GM12865 (cell line): ENCODE measurements at regions not wholly inside any gene's neighbourhood (a gene's known extent, or its start where the extent isn't known, plus 50 kb on each side); places are given as distances from the start of the nearest gene placed in this dataset.

Experiments used
- DNase-seq: peaks from one replicate; pipeline ENCODE4 v3.0.0; 2010; ENCODE audit warnings: low read depth
- H3K4me3 ChIP-seq: 2 replicates; pipeline ENCODE4 v1.5.1; 2011; ENCODE audit warnings: mild to moderate bottlenecking, low read depth, low read length, control low read depth
- CTCF ChIP-seq: IDR thresholded peaks from 2 replicates; pipeline ENCODE4 v1.5.1; 2011; ENCODE audit warnings: low read length, control low read depth, low read depth, inconsistent platforms; ENCODE audit not compliant: insufficient read depth; ENCODE audit errors: missing control alignments

GRCh38 chr6:144909753-144910285 lies 624.7 kb downstream of the UTRN start:
- no peak for DNase-seq
- H3K4me3 ChIP-seq, result no peak overlapping the region
- TF ChIP-seq CTCF, result no peak

GRCh38 chr6:144911322-144911721 lies 626.2 kb downstream of the UTRN start:
- no peak for TF ChIP-seq CTCF
- no peak for DNase-seq
- H3K4me3 ChIP-seq, result no peak overlapping the region

GRCh38 chr6:144912474-144912873 lies 627.3 kb downstream of the UTRN start:
- no peak for TF ChIP-seq CTCF
- DNase-seq, result no peak
- no peak overlapping the region for H3K4me3 ChIP-seq

- DNase-seq, result no peak
- no peak overlapping the region for H3K4me3 ChIP-seq
- no peak for TF ChIP-seq CTCF
Measured at GRCh38 chr6:144918073-144918472, 632.9 kb downstream of the UTRN start.

- H3K4me3 ChIP-seq, result no peak overlapping the region
- TF ChIP-seq CTCF, result no peak
- DNase-seq, result no peak
Measured at GRCh38 chr6:144919560-144919959, 634.4 kb downstream of the UTRN start.

- TF ChIP-seq CTCF, result no peak
- no peak overlapping the region for H3K4me3 ChIP-seq
- no peak for DNase-seq
Measured at GRCh38 chr6:144920391-144920961, 635.3 kb downstream of the UTRN start.
